ENCODE measurements at regions not wholly inside any gene's neighbourhood (a gene's known extent, or its start where the extent isn't known, plus 50 kb on each side); places are given as distances from the start of the nearest gene placed in this dataset.

GRCh38 chr6:141884850-141885249 is 247.9 kb upstream of the GJE1 start:
- TF ChIP-seq CTCF (IDR thresholded peaks at IDR 0.05) (no peak), ZFX (IDR thresholded peaks at IDR 0.05; ENCODE audit: borderline replicate concordance) (no peak)
